ENCODE measurements at regions not wholly inside any gene's neighbourhood (a gene's known extent, or its start where the extent isn't known, plus 50 kb on each side); places are given as distances from the start of the nearest gene placed in this dataset.

DNA sequence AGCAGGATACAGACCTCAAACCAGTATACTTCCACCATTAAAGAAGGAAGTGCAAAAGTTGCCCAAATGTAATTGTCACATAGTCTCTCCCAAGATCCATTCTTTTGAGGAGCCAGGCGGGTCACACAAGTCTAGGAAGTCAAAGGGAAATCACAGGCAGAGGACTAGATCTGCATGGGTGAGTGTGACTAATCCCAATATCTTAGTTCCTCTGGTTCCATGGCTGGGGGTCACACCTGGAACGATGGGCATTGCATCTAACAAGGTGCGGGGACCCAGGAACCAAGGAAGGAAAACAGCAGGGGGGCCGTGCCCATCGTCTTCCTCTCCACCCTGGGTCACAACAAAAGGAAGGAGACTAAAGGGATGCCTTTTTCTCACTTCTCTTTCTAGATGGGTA lies 1138.8 kb downstream of the XPNPEP1 start:
- no TSS peak for BruUV-seq (replicated peaks)
- CTCF ChIA-PET, result no interaction called here
- in situ Hi-C loops (cut with MboI; ENCODE audit: low sequenced_read_pairs), result no loop called here

More for the DNA sequence above, 1138.8 kb downstream of the XPNPEP1 start:
- Histone ChIP-seq H3K9ac (ENCODE audit: low read depth, low read length) (no peak overlapping the region), H3K9me3 (ENCODE audit: control insufficient read depth, insufficient read depth, low read length) (peaks cover 4% of the 10 kb centered on the region; the same call in 1 of the 2 replicates), H3K14ac (replicated peaks; ENCODE audit: low read depth, low read length) (no peak overlapping the region), H3K23ac (ENCODE audit: low read depth, low read length) (no peak overlapping the region), H2BK120ac (ENCODE audit: low read depth, low read length) (no peak overlapping the region), H3K4me1 (ENCODE audit: control insufficient read depth, insufficient read depth, low read length) (no peaks in the 10 kb centered on the region; the same call in 1 of the 2 replicates), H2BK5ac (ENCODE audit: low read depth, low read length, poor library complexity, severe bottlenecking) (no peak overlapping the region), H4K20me1 (ENCODE audit: insufficient read depth, low read length) (no peaks in the 10 kb centered on the region), H2AFZ (replicated peaks; ENCODE audit: low read length, poor library complexity) (no peak overlapping the region), H2BK15ac (ENCODE audit: low read depth, low read length) (no peak overlapping the region), H3K4ac (ENCODE audit: low read depth, low read length) (no peak overlapping the region), H3K36me3 (ENCODE audit: control insufficient read depth, insufficient read depth, low read length) (no peaks in the 10 kb centered on the region), H2BK20ac (ENCODE audit: low read depth, low read length) (no peak overlapping the region), H2AK5ac (ENCODE audit: low read depth, low read length) (no peak overlapping the region), H3K18ac (ENCODE audit: low read depth, low read length) (no peak overlapping the region), H3K56ac (ENCODE audit: extremely low read depth, insufficient read depth, low read length) (no peak overlapping the region), H2AK9ac (replicated peaks; ENCODE audit: low read depth, low read length, poor library complexity) (no peak overlapping the region), H3K79me1 (ENCODE audit: low read depth in 1 of 2, low read length in 2 of 2) (no peaks in the 10 kb centered on the region), H3K4me3 (ENCODE audit: insufficient read depth, low read depth, low read length) (no peak overlapping the region), H3K27ac (ENCODE audit: insufficient read depth, low read length) (no peak overlapping the region), H4K91ac (ENCODE audit: insufficient read depth, low read depth, low read length) (no peak overlapping the region), H3K27me3 (ENCODE audit: control insufficient read depth, insufficient read depth, low read length) (no peaks in the 10 kb centered on the region), H3K9me1 (ENCODE audit: insufficient read depth, low read length) (no peaks in the 10 kb centered on the region), H4K8ac (ENCODE audit: low read depth in 2 of 2, low read length in 2 of 2) (no peak overlapping the region), H4K5ac (ENCODE audit: low read depth, low read length) (no peak overlapping the region), H3K4me2 (ENCODE audit: low read depth, low read length) (no peak overlapping the region)
- intact Hi-C loops (cut with micrococcal nuclease), result no loop called here
- dilution Hi-C loops (cut with HindIII; ENCODE audit: low sequenced_read_pairs, unreplicated experiment), result no loop called here
- ATAC-seq (ENCODE audit: low read depth), result no peak
- TF ChIP-seq RCOR1 (IDR thresholded peaks at IDR 0.05; ENCODE audit: insufficient replicate concordance, low read length), result no peak
- no peak for DNase-seq
- POLR2A ChIA-PET (ENCODE audit: unreplicated experiment), result no interaction called here
- no CpG with 5 or more reads among the region's 5 CpGs for WGBS, 2 experiments (ENCODE audit: extremely low coverage in 2 of 2, insufficient read length in 1 of 2)

All from IMR-90 (cell line).